Activated CD8-positive, alpha-beta memory T cell treated with anti-CD3 and anti-CD28 coated beads, Interleukin-2, amount 50 U/mL, for 24 hours (primary cell): ENCODE measurements at regions not wholly inside any gene's neighbourhood (a gene's known extent, or its start where the extent isn't known, plus 50 kb on each side); places are given as distances from the start of the nearest gene placed in this dataset.

Experiments
- DNase-seq: peaks from one replicate; pipeline ENCODE4 v3.0.0-alpha.2; 2020; ENCODE audit errors: extremely low read depth

- no peak for DNase-seq
Observed at GRCh38 chr7:130929896-130930659, 196.1 kb upstream of the KLF14 start.

DNA sequence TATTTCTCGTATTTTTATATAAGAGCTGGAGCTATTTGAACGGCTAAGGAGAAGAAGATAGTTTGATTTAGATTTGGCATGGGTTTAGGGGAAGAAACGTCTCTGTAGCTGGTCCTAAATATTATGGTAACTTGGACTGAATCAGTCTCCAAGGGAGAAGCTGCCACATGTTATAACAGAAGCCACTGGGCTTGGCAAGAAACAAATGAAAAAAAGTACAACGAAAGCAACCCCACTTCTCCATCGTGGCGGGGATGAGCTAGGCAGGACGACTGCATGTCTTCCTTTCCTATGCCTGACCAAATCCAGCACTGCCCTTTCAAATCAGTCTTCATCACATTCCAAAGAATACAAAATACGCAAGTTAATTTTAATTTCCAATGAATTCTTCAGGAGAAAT is 196.7 kb upstream of the KLF14 start:
- no peak for DNase-seq

GRCh38 chr7:130931423-130931822 is 197.4 kb upstream of the KLF14 start:
- no peak for DNase-seq

GRCh38 chr7:130932088-130932487 is 198.1 kb upstream of the KLF14 start:
- DNase-seq: no peak

DNA sequence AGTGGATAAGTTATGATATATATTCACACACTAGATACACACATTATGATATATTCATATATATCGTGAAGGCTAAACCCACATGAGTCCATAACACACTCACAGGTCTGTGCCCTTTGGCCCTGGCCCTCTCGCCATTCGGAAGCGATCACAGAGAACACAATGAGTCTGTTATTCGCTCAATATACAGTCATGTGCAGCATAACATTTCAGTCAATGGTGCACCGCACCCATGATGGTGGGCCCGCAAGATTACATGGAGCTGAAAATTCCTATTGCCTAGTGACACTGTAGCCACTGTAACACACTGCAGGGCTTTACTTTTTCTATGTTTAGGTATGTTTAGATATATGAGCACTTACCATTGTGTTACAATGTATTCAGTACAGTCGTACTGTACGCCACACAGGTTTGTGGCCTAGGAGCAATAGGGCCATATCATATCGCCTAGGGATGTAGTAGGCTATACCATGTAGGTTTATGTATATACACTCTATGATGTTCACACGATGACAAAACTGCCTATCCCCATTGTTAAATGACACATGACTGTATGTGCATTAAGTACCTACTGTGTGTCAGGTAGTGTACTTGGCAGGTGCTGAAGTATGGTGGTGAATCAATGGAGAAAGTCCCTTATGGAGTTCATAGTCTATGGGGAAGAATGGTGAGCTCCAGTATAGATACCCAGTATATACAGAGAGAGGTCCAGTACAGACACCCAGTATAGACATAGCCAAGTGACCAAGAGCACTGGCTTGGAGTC is 198.8 kb upstream of the KLF14 start:
- no peak for DNase-seq

DNA sequence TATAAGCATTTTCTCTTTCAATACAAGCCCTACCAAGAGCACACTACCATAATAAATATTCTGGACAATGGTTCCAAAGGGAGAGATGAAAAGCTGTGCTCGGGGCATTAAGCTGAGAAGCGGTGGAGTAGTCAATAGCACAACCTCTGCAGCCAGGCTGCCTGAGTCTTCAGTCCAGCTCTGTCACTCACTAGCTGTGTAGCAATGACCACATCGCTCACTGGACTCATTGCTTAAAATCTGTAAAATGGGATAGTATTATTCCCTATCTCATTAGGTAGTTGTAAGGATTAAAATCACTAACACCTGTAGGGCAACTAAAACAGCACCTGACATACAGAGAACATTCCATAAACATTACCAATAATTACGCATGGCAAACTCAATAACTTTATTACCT is 199.9 kb upstream of the KLF14 start:
- DNase-seq: no peak

DNA sequence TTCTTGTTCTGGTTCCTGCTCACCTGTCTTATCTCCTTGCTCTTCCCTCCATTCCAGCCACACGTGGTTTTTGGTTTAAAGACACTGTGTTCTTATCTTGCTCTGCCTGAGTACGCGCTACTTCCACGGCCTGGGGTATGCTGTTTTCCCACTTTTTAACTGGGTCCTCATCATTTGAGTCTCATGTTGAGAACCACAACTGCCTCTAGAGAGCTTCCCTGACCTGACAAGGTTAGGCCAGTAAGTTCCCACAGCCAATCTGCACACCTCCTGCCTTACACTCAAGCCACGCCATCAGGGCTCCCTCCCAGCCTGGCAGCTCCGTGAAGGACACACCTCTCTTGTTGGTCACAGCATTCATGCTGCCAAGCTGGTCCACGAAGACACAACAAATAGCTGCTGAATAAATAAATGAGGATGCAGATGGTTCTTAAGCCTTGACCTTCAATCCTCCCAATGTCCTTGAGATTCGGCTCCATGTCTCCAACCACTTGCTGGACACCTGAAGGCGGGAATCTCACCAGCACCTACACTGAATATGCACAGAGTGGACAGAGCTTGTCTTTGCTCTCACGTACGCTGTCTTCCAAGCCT is 201.7 kb upstream of the KLF14 start:
- no peak for DNase-seq

- no peak for DNase-seq
Observed at GRCh38 chr7:130936202-130936931, 202.4 kb upstream of the KLF14 start.

DNA sequence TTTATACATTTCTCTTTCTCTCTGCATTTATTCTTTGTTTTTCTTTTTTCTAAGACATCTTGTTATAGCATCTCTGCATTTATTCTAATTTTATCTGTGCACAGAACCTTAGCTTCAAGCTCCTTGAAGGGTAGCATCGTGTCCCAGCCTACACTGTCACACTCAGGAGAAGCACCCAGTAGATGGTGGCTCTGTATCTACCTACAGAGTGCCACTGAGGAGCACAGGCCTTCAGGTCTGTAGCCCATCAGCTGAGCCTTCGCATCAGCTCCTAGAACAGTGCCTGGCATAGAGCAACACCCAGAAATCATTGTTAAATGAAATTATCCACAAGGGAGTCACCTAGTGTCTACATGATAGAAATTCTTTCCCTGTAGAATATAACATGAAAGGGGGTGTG is 203.0 kb upstream of the KLF14 start:
- DNase-seq: no peak

DNA sequence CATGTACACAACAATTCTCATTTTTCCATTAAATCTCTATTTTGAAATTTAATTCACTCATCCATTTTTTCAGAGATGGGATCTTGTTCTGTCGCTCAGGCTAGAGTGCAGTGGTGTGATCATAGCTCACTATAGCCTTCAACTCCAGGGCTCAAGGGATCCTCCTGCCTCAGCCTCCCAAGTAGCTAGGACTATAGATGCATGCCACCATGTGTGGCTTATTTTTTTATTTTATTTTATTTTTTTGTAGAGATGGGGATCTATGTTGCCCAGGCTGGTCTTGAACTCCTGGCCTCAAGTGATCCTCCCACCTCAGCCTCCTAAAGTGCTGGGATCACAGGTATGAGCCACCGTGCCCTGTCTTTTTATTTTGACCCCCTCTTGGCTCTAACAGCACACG is 203.8 kb upstream of the KLF14 start:
- no peak for DNase-seq

- DNase-seq: no peak
Observed at GRCh38 chr7:130938661-130939060, 204.7 kb upstream of the KLF14 start.

GRCh38 chr7:130939321-130940095 is 205.5 kb upstream of the KLF14 start:
- DNase-seq: no peak

GRCh38 chr7:130940326-130940725 is 206.3 kb upstream of the KLF14 start:
- no peak for DNase-seq

DNA sequence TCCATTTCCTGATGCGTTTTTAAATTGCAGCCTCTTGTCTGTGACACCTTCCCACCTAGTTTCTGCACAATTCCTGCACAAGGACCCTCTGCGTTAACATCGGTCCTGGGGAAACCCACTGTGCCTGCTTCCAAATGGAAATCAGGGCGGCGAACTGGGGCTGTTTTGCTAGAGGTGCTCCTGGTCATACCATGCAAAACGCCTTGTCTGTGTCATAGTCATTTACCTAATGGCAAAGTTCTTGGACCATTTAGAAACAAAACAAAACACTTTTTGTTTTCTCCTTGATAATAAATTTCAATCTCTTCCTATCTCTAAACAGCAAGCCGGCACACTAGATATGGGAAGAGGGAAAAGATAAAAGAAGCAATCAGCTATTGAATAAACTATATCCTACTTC is 206.9 kb upstream of the KLF14 start:
- no peak for DNase-seq

- no peak for DNase-seq
Observed at GRCh38 chr7:130941322-130942210, 207.6 kb upstream of the KLF14 start.

DNA sequence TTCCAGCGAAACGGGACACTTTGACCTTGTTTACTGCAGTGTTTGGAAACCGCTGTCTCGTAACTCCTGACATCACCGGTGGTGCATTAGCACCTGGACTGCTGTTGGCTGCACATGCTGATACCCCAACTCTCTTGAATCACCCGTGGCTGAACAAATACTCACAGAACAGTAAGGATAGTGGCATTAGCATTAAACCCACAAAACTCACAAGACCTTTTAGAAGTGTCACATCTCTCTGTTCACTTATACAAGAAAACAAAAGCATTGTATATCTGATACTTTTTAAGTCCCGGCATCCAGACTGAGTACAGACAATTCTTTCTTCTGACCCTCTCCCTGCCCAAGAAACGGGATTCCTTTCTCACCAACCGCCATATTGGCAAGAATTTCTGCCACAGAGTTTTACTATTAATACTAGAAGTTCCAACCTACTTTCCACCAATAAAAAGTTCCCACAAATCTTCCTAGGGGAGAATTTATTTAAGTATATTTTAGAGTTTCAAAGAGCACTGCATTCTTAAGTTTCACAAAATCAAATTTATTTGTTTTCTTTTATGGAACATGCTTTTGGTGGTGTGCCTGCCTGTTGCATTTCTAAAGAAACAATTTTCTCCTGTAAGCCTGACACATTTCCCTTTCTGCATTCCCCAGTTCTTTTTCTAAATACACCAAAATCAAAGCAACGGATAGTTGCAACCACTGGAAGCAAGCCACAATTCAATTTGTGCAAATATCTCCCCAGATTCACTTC is 208.4 kb upstream of the KLF14 start:
- DNase-seq: no peak

DNA sequence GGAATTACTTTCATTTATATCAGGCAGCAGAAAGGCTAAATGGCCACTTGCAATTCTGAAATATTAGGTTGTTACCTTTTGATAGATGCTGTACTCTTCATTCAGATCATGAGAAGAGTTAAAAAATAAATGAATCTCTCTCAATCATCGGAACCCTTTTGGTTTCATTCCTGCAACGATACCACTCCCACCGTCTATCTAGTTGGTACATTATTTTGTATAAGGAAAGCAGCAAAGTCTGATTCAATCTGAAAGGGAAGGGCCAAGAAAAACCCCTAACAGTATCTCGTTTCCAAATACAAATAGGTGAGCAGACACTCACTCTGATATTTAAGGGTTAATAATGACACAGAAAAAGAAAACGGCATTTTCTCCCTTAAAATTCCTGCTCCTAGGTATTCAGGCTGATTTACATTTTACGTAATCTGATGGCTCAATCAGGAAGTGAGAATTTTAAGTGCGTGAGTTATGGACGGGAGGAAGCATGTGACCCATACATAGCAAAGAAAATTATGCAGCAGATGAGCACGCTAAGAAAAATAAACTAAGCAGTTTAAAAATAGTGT is 209.4 kb upstream of the KLF14 start:
- no peak for DNase-seq

- DNase-seq: no peak
Observed at GRCh38 chr7:130943981-130944380, 210.0 kb upstream of the KLF14 start.

- DNase-seq: no peak
Observed at GRCh38 chr7:130944997-130945396, 211.0 kb upstream of the KLF14 start.
